GM18909 (cell line): ENCODE measurements at regions not wholly inside any gene's neighbourhood (a gene's known extent, or its start where the extent isn't known, plus 50 kb on each side); places are given as distances from the start of the nearest gene placed in this dataset.

Experiments used
- ATAC-seq: cut with Tn5 transposase; IDR thresholded peaks from one replicate; pipeline ENCODE4 v1.9.1; 2021; ENCODE audit warnings: mild to moderate bottlenecking; ENCODE audit not compliant: unreplicated experiment, poor library complexity

DNA sequence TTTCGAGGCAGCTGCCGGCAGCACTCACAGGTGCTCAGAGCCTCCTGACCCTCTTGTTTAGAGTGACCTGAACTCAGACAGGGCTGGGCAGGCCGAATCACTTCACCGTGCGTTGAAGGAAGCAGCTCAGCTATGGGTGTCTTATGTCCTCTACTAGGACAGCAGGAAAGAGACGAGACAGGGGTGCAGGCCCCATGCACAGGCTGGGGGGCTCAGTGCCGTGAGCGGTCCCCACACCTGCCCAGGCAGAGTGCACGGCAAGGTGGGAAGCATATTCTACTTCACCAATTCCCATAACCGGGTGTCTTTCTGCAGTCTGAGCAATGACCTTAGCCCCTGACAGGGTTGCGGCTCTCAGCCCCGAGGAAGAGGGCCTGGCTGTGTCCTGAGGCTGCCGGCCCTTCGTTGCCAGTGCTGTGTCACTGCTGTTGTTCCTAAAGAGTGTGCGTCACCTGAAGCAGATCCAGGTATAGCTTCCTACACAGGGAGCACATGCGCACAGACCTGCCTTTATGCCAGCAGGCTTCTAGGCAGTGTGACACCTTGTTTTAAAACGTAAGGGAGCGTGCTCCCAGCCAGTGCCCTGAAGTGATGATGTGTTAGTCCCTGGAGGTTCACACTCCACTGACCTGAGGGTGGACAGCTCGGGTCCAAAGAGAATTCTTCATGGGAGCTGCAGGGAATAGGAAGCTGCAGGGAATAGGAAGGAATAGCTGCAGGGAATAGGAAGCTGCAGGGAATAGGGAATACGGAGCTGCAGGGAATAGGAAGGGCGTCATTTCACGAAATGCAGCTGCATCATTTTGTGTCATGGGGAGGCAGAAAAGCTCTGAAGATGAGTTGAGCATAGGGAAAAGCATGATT lies 207.9 kb upstream of the SALL3 start:
- ATAC-seq, result no peak

DNA sequence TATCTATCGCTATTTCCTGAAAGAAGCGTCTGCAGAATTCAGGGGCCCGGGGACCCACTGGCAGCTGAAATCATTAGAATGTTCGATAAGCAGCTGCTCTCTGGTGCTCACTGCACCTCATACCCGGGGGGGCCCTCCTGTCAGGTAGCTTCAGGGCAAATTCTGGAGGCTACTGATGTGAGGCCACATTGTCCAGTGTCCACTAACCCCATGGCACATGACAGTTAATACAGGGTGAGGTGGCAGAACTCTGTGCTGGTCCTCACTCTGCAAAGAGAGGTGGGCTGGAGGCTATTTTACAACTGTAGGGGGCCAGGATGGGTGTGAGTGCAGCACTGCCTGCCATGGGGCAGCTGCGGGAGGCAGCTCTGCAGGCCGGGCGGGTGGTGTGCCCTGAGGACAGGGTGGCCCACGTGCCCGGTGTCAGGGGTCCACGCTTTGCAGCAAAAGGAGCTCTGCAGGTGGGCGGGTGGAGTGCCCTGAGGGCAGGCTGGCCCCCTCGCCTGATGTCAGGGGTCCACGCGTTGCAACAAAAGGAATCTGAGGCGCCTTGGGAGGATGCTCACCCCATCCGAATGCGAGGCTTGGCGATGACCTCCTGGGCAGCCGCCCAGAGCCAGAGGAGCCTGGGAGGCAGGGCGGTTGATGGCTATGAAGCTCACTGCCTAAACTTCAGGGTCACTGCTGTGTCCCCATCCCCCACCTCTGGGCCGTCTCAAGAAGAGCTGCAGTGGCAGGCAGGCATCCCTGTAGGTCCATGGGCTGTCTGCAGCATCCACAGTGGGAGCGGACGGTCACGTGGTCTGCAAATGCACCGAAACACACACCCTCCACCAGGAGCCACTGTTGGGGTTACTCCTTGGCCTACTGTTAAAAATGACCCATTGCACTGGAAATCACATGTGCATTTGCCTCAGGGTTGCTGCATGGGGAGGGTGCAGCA lies 207.0 kb upstream of the SALL3 start:
- no peak for ATAC-seq

DNA sequence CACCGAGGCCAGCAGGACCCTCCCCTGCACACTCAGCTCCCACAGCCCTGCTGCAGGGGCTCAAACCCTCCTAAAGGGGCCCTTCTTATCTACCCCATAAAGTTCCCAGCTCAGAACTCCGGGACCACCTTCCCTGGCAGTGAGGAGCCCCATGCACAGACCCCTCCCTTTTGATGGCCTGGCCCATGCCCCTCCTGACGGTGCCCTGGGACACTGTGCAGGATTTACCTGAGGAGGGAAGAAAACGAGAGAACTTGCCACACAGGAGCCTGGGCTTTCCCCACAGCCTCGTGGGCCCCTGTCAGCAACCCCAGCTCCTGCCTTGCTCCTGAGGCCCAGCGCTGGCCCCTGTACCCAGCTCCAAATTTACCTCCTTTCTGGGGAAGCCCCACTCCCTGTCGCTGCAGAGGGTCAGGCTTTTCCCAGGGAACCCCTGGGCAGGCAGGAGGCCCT lies 206.3 kb upstream of the SALL3 start:
- no peak for ATAC-seq

DNA sequence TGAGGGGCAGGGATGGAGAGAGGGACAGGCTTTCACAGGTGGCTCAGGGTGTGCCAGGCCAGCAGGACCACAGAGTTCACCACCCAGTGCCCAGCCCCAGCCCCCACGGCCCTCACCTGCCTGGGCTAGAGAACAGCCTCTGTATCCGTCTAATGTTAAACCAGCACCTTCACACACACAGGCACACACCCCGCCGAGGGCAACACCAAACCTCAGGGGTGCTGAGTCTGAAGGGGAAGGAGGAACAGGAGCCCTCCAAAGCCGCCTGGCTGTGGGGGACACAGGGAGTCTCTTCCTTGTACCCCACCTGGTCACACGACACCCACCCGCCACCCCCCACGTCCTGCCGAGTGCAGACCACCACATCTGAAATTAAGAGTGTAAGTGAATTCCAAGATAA lies 205.8 kb upstream of the SALL3 start:
- ATAC-seq, result no peak

DNA sequence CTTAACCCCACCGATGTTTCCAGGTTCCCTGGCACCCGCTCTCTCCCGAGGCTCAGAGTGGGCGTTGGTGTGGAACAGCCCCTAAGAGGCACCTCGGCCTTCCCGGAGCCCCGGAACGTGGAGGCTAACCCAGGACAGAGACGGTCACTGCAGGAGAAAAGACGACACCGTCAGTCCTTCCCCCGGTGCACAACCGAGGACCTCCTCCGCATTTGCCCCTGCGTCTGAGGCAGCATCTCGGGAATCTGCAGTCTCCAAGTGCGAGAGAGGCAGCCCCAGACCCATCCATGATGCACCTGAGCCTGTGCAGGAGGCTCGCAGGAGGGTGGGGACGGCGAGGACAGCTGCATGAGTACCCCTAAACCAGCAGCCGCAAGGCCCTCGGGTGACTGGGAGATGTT lies 204.9 kb upstream of the SALL3 start:
- no peak for ATAC-seq

DNA sequence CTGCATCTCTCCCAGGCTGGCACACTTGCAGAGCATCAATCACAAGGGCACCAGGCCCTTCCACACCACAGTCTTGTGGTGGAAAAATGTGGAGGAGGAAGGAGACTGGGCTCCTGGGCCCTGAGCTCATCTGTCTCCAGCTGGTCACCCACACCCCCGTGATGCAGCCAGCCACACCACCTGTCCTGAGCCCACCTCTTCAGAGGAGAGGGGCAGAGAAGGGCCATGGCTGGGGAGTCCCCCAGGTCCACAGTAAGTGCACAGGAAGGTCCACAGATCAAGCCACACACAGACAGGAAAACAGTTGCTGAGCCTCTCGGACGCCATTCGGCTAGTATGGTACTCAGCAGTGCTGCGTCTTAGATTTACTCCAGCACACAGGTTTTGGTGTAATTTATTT lies 203.5 kb upstream of the SALL3 start:
- ATAC-seq, result no peak

DNA sequence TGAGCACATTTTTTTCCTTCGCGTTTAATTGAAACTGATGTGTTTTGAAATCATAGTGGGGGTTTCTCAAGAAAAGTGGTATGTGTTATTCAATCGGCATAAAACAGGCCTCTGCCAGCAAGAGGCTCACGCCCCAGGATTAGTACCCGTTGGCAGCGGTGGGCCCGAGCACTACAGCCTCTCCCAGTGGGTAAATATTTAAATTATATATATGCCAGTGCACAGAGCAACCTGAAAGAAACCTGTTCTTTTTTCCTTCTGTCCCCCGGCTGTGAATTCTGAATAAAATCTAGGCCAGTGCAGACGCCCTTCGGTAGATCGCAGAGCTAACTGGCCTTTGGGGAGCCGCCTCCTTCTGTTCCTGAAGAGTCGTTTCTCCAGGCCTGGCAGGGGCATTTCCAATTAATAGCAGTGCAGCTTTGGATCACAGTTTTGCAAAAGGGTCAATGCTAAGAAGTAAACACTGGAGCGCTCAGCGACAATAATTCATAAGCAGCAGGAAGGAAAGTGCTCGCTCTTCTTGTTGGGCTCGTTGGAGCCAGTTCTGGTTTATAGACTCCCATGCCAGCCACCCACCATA lies 202.8 kb upstream of the SALL3 start:
- no peak for ATAC-seq

DNA sequence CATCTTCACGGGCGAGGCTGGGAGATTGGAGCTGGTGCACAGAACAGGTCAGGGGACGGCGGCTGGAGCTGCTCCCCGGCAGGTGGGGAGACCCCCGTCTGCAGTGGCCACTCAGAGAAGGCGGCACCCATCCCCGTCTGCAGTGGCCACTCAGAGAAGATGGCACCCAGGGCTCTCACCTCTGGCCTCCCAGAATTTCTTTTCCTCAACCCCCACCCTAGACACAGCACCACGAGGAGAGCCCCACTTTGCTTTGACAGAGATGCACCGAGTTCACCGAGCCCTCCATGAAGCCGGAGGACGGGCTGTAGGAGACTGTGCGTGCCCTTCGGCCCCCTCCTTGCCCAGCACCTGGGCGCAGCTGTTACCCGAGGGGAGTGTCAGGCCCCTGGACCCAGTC lies 201.6 kb upstream of the SALL3 start:
- no peak for ATAC-seq

DNA sequence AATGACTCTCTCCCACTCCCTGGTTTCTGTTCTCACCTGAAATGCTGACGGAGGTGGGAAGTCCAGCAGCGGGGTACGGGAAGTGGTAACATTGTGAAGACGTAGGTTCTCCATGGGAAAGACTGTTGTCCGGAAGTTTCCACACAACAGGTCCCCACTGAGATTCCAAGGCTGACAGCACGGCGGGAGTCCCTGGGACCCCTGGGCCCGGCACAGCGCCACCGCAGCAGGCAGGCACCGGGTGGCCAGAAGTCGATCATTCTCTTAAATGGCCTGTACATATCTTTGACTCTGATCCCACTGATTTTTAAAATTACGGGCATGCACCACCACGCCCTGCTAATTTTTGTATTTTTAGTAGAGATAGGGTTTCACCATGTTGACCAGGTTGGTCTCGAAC lies 201.0 kb upstream of the SALL3 start:
- no peak for ATAC-seq

DNA sequence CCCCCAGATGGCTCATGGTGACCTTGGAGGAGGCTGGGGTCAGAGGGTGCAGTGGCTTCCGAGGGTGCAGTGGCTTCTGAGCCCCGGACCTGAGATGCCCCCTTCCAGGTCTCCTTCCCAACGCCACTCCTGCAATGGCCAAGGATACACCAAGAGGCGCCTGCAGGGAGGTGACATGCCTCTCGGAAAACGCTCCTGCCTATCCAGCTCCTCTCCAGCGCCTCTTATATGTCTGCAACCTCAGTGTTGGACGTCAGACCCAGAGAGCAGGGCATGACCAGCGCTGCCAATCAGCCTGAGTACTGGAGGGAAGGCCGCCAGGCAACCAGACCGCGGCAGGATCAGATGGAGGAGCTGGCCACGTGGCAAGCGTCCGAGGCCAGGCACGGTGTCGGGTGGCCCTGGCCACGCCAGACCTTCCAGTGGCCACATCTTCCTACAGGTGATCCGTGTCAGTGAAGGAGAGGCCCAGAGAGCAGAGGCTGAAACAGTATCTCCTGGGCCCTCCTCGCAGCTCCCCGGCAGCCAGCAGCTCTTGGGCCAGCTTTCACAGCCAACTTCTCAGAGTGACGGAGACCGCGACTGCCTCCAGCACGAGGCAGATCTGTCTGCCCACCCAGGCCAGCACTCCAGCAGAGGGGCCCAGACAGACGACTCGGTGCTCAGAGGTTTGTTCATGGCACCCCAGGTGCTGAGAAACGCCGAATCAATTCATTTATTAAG lies 199.5 kb upstream of the SALL3 start:
- ATAC-seq, result no peak

DNA sequence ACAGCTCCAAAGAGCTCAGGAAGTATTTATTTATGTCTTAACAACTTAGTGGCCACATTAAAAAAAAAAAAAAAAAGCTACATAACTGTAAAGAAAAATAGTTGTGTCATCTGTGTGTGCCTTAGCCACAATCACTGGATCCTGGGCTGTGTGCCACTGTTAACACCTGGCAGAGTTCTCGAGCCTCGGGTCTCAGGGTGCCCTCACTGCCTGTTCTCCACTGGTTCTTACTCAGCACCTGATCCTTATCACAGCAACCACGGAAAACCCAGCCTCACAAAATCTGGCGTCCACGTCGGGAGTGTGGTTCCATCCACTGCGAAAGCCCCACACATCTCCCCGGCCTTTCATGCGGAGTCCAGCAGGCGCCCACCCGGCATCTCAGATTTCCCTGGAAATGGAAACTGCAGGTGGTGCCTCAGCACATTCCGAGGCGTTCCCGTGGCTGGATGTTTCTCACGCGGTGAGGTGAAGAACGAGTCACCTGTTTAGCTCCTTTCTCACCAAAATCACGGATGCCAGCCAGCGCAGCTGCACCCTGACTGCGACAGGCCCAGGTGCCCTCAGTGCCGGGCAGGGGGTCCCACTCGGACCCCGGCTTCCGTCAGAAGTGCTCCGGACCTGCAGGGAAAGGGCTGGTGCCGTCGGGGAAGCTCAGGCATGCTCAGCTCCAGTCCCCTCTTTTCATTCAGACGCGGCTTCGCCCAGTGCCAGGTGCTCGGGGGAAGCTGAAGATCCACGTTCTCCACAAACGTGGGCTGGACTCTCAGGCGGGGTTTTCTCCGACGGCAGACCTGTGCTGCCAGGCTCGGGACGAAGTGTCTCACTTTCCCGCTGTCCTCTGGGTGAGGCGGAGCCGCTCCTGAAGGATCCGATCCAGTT lies 198.7 kb upstream of the SALL3 start:
- no peak for ATAC-seq

DNA sequence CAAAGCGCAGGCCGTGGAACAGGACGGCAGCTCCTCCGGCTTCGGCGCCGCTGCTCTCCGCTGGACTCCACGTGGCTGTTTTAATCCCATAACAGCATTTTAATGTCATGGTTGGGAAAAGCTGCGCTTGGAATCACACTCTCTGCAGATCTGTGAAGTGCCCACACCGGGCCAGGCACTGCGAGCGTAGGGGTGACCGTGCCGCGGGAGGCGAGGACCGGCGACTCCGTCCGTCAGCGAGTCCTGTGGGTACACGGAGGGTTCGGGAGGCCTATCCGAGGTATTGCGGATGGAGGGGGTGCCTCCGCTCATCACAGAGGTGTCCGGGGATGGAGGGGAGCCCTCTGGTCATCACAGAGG lies 198.0 kb upstream of the SALL3 start:
- ATAC-seq, result no peak

DNA sequence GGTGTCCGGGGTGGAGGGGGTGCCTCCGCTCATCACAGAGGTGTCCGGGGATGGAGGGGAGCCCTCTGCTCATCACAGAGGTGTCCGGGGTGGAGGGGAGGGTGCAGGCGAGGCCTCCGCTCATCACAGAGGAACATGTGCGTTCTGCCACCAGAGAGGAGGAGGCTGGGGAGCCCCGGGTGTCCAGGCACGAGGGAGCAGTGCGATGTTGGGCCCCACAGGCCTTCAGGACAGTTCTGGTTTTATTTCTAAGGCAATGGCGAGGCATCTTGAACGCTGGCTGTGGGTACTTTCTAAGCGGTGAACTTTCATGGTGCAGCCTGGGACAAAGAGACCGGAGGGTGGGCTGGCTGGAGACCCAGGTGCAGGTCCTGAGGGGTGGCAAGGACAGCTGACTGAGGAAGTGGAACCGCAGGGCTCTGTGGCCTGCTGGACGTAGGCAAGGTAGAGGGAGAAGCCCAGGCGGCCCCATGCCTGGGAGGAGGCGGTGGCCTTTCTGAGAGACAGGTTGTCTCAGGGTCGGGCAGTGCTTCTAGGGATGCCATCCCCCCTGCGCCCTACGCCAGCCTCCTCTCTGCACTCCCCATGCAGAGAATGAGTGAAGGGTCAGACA lies 196.6 kb upstream of the SALL3 start:
- no peak for ATAC-seq

DNA sequence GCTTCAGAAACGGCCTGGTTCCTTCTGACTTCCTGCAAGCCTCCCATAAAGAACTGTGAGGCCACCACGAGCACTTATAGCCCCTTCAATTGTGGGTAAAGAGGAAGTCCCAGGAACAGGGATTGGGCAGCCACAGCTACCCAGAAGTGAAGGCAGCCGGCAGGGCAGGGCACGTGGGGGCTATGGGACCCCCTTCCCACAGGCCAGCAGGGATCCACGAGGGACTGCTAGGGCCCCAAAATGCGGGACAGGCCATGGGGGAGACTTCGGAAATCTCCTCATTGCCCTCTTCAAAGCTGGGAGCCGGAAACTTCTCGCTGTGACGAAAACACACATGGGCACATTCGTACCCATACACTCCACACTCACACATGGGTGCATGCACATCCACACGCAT lies 196.1 kb upstream of the SALL3 start:
- no peak for ATAC-seq

DNA sequence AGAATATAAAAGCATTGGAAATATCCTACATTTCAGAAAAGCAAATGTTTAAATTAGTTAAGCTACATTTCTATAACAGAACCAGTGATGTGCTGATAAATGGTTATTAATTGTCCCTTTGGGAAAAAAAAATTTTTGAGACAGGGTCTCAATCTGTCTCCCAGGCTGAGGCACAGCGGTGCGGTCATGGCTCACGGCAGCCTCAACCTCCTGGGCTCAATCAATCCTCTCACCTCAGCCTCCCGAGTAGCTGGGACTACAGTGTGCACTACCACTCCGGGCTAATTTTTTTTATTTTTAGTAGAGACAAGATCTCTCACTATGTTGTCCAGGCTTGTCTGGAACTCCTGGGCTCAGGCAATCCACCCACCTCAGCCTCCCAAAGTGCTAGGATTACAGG lies 194.8 kb upstream of the SALL3 start:
- no peak for ATAC-seq

DNA sequence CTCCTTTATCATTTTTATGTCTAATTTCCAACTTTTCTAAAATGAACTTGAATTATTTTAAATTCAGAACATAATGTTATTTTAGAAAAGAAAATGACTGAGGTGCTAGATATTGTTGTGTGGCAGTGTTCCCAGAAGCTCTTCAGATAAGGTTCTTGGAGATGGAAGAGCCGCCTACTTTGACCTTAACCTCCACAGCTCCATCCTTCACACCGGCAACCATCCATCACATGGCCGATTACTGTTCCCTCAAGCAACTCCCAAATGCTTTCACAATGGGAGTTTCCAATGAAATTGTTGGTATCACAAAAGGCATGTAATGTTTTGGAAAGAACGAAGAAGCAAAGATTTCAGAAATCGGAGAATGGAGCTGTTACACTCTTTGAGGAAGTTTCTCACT lies 193.9 kb upstream of the SALL3 start:
- no peak for ATAC-seq

DNA sequence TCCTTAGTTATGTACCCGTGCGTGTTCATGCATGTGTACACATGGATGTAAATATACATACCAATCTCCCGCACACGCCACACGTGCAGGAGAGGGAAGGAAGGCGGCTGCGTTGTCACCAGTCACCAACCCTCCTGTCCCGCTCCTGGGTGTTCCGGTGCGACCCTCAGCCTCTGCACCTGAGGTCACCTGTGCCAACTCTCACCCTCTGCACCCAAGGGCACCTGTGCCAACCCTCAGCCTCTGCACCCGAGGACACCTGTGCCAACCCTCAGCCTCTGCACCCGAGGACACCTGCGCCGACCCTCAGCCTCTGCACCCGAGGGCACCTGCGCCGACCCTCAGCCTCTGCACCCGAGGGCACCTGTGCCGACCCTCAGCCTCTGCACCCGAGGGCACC lies 192.8 kb upstream of the SALL3 start:
- no peak for ATAC-seq

DNA sequence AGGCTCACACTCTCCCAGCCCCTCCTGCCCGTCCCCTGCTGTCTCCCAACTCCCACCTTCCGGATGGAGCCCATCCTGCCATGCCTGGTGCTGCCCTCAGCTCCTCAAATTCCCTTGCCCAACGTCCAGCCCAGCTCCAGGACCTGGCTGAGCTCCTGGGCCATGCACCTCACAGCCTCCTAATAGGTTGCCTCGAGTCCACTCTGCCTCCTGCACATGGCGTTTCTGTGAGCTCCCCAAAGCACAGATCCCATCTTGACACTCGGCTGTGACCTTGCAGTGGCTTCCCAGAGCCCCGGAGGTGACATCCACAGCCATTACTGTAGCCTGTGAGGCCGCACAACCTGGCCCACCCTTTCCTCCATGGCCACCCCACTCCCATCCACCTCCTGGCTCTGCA lies 191.9 kb upstream of the SALL3 start:
- no peak for ATAC-seq

DNA sequence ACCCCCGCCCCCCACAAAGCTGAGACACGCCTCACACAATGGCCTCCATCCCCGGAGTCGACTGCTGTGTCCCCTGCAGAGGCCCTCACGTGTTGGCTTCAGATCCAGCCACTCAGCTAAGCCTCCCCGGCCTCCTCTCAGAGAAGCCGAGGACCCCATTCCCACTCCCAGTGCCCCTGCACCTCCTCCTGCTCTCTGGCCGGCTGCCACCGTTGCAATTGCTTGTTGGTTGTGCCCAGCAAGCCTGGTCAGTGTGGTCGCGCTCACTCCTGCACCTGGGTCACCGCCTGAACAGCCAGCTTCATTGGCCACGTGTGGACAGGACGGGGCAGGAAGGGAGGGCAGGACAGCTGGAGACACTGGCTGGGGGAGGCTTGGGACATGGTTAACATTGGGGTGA lies 191.5 kb upstream of the SALL3 start:
- no peak for ATAC-seq
